ENCODE measurements at regions not wholly inside any gene's neighbourhood (a gene's known extent, or its start where the extent isn't known, plus 50 kb on each side); places are given as distances from the start of the nearest gene placed in this dataset.

GRCh38 chr17:36687736-36688135, 86.4 kb downstream of the MRM1 start:
- H3K4me3 Mint-ChIP-seq = no peak overlapping the region
- Histone ChIP-seq H3K4me2 (replicated peaks; ENCODE audit: extremely low read depth, low read length, poor library complexity, severe bottlenecking) (no peak overlapping the region), H3K27ac (ENCODE audit: low read depth in 1 of 2, low read length in 2 of 2) (no peak overlapping the region), H3K9me3 (replicated peaks in 1 of 2; ENCODE audit: control insufficient read depth in 1 of 2, insufficient read depth in 1 of 2, low read length in 2 of 2) (no peaks in the 10 kb centered on the region), H2AFZ (ENCODE audit: insufficient read depth, low read depth, low read length, poor library complexity, severe bottlenecking) (no peak overlapping the region), H3K4me1 (ENCODE audit: control insufficient read depth in 1 of 2, insufficient read depth in 2 of 2, low read length in 2 of 2) (no peaks in the 10 kb centered on the region), H3K36me3 (replicated peaks in 1 of 2; ENCODE audit: control insufficient read depth in 1 of 2, insufficient read depth in 2 of 2, low read length in 2 of 2) (no peaks in the 10 kb centered on the region), H4K20me1 (ENCODE audit: insufficient read depth, low read length) (no peaks in the 10 kb centered on the region), H3K79me2 (ENCODE audit: insufficient read depth, low read length) (no peaks in the 10 kb centered on the region), H3K27me3 (ENCODE audit: control insufficient read depth in 2 of 2, insufficient read depth in 2 of 2, low read length in 2 of 2) (no peaks in the 10 kb centered on the region), H3K4me3 (replicated peaks in 1 of 3; ENCODE audit: low read depth in 2 of 3, low read length in 3 of 3) (no peak overlapping the region), H3K9ac (ENCODE audit: insufficient read depth, low read length, poor library complexity, severe bottlenecking) (no peak overlapping the region)
- intact Hi-C loops (cut with micrococcal nuclease) = no loop called here
- H3K27me3 Mint-ChIP-seq (ENCODE audit: low read depth in 3 of 3) = peaks cover 4 to 10% (median 7%) of the 10 kb centered on the region in 3 donors
- no peaks in the 10 kb centered on the region for H3K4me1 Mint-ChIP-seq
- 75% methylated on average over 2 of the region's 5 CpGs for WGBS (ENCODE audit: insufficient coverage)
- no peak for DNase-seq
- no peaks in the 10 kb centered on the region for H3K36me3 Mint-ChIP-seq
- TF ChIP-seq CTCF (IDR thresholded peaks at IDR 0.05) = no peak
- H3K9me3 Mint-ChIP-seq = no peaks in the 10 kb centered on the region
- H3K27ac Mint-ChIP-seq = no peak overlapping the region

- Mint-ChIP-seq H3K27me3 (ENCODE audit: low read depth in 3 of 3) (peaks cover 3 to 10% (median 4%) of the 10 kb centered on the region in 3 donors), H3K36me3 (no peaks in the 10 kb centered on the region), H3K4me1 (no peaks in the 10 kb centered on the region), H3K27ac (no peak overlapping the region), H3K9me3 (no peaks in the 10 kb centered on the region), H3K4me3 (no peak overlapping the region)
- Histone ChIP-seq H3K79me2 (ENCODE audit: insufficient read depth, low read length) (no peaks in the 10 kb centered on the region), H3K27me3 (ENCODE audit: control insufficient read depth in 2 of 2, insufficient read depth in 2 of 2, low read length in 2 of 2) (no peaks in the 10 kb centered on the region), H3K4me3 (replicated peaks in 1 of 3; ENCODE audit: low read depth in 2 of 3, low read length in 3 of 3) (no peak overlapping the region), H3K4me2 (replicated peaks; ENCODE audit: extremely low read depth, low read length, poor library complexity, severe bottlenecking) (no peak overlapping the region), H4K20me1 (ENCODE audit: insufficient read depth, low read length) (no peaks in the 10 kb centered on the region), H3K36me3 (replicated peaks in 1 of 2; ENCODE audit: control insufficient read depth in 1 of 2, insufficient read depth in 2 of 2, low read length in 2 of 2) (no peaks in the 10 kb centered on the region), H3K4me1 (ENCODE audit: control insufficient read depth in 1 of 2, insufficient read depth in 2 of 2, low read length in 2 of 2) (no peaks in the 10 kb centered on the region), H3K9ac (ENCODE audit: insufficient read depth, low read length, poor library complexity, severe bottlenecking) (no peak overlapping the region), H3K9me3 (replicated peaks in 1 of 2; ENCODE audit: control insufficient read depth in 1 of 2, insufficient read depth in 1 of 2, low read length in 2 of 2) (no peaks in the 10 kb centered on the region), H2AFZ (ENCODE audit: insufficient read depth, low read depth, low read length, poor library complexity, severe bottlenecking) (no peak overlapping the region), H3K27ac (ENCODE audit: low read depth in 1 of 2, low read length in 2 of 2) (no peak overlapping the region)
- TF ChIP-seq CTCF (IDR thresholded peaks at IDR 0.05) = no peak
- no peak for DNase-seq
- 90% methylated on average over 6 of the region's 15 CpGs for WGBS (ENCODE audit: insufficient coverage)
- intact Hi-C loops (cut with micrococcal nuclease) = no loop called here
Measured at GRCh38 chr17:36689089-36689667, 87.8 kb downstream of the MRM1 start.
